HCT116 (cell line): ENCODE measurements at regions not wholly inside any gene's neighbourhood (a gene's known extent, or its start where the extent isn't known, plus 50 kb on each side); places are given as distances from the start of the nearest gene placed in this dataset.

ENCODE experiments used
- ATAC-seq: fragments of 200-7000 bp; cut with Tn5 transposase; 2 replicates; pipeline ENCODE4 v1.9.1; 2020; ENCODE audit warnings: mild to moderate bottlenecking, moderate library complexity
- BruUV-seq: library from RNA; stranded (reverse); fragments of 400-500 nt; replicated peaks from 2 replicates; lab custom pipeline; 2021; lab: Mats Ljungman, UMichigan
- CTCF ChIA-PET: fragments of 300-600 bp; sonication (Branson Sonifier 250); formaldehyde crosslinking; loops from one replicate; lab custom pipeline; 2021; ENCODE audit warnings: antibody characterized with exemption; lab: Charles Lee
- POLR2A ChIA-PET: fragments of 300-600, 350-600 bp; sonication (Branson Sonifier 250); formaldehyde crosslinking; loops from one replicate; lab custom pipeline; 2021; ENCODE audit warnings: antibody characterized with exemption; lab: Charles Lee
- RAD21 ChIA-PET, 2 experiments: fragments of 300-600 bp; sonication (Branson Sonifier 250); formaldehyde crosslinking; loops; one replicate each; lab custom pipeline; 2023; ENCODE audit warnings: low total read pairs in 2 of 2; ENCODE audit not compliant: uncharacterized antibody in 2 of 2, unreplicated experiment in 2 of 2, low non-redundant PET in 1 of 2; lab: Charles Lee
- DNase-seq: peaks from one replicate; pipeline ENCODE4 v3.0.0-alpha.2; 2010; ENCODE audit warnings: low read depth, low spot score
- H2AFZ ChIP-seq: fragments of 200-600 bp; shearing (Covaris generic), sonication (generic); 2 replicates; pipeline ENCODE4 v1.6.1; 2017; ENCODE audit warnings: low read depth, mixed run types, mixed read lengths, antibody characterized with exemption, low read length; ENCODE audit not compliant: poor library complexity, severe bottlenecking
- H3K27ac ChIP-seq: 2 replicates; pipeline ENCODE4 v1.5.1; 2012; ENCODE audit warnings: low read depth, low read length
- H3K27me3 ChIP-seq: fragments of 200-600 bp; sonication (generic); 2 replicates; pipeline ENCODE4 v1.6.1; 2016; ENCODE audit warnings: mixed run types, low read length, mixed read lengths; ENCODE audit not compliant: insufficient read depth
- H3K36me3 ChIP-seq, 2 experiments: fragments of 200-500 bp in 1 of 2; fragments of 200-600 bp in 1 of 2; sonication (Bioruptor generic) in 1 of 2; sonication (generic) in 1 of 2; 2 replicates each; pipeline versions ENCODE4 v1.5.1 to v1.6.1; 2014 to 2016; ENCODE audit warnings: low read length in 2 of 2, inconsistent platforms in 1 of 2, mixed read lengths in 1 of 2, mixed run types in 1 of 2; ENCODE audit not compliant: insufficient read depth in 2 of 2, control insufficient read depth in 1 of 2
- H3K4me1 ChIP-seq, 2 experiments: fragments of 200-600 bp in 1 of 2; sonication (generic) in 1 of 2; 2 replicates each; pipeline versions ENCODE4 v1.5.1 to v1.6.1; 2012 to 2017; ENCODE audit warnings: low read length in 2 of 2, inconsistent platforms in 1 of 2, mild to moderate bottlenecking in 1 of 2, mixed read lengths in 1 of 2, mixed run types in 1 of 2, moderate library complexity in 1 of 2; ENCODE audit not compliant: insufficient read depth in 2 of 2, control insufficient read depth in 1 of 2
- H3K4me2 ChIP-seq: fragments of 200-600 bp; sonication (generic); 2 replicates; pipeline ENCODE4 v1.6.1; 2017; ENCODE audit warnings: mixed run types, low read length, mixed read lengths
- H3K4me3 ChIP-seq, 2 experiments: fragments of 200-600 bp in 1 of 2; sonication (generic) in 1 of 2; replicated peaks in 1 of 2; 2 replicates each; pipeline ENCODE4 v1.5.1; 2011 to 2016; ENCODE audit warnings: low read length in 2 of 2, control low read depth in 1 of 2, low read depth in 1 of 2, mild to moderate bottlenecking in 1 of 2, mixed read lengths in 1 of 2, mixed run types in 1 of 2
- H3K79me2 ChIP-seq: fragments of 200-600 bp; sonication (generic); 2 replicates; pipeline ENCODE4 v1.6.1; 2017; ENCODE audit warnings: mild to moderate bottlenecking, mixed run types, low read length, moderate library complexity, mixed read lengths; ENCODE audit not compliant: insufficient read depth
- H3K9ac ChIP-seq: fragments of 200-600 bp; sonication (generic); 2 replicates; pipeline ENCODE4 v1.6.1; 2016; ENCODE audit warnings: low read length, mixed read lengths
- H3K9me2 ChIP-seq: fragments of 200-600 bp; sonication (generic), shearing (Covaris generic); 2 replicates; pipeline ENCODE4 v1.6.1; 2017; ENCODE audit warnings: mixed run types, mild to moderate bottlenecking, moderate library complexity; ENCODE audit not compliant: insufficient read depth
- H3K9me3 ChIP-seq, 2 experiments: fragments of 200-500 bp in 1 of 2; fragments of 200-600 bp in 1 of 2; sonication (Bioruptor generic) in 1 of 2; sonication (generic) in 1 of 2; 2 replicates each; pipeline ENCODE4 v1.6.1; 2014 to 2017; ENCODE audit warnings: low read length in 2 of 2, mixed read lengths in 2 of 2, inconsistent platforms in 1 of 2, low read depth in 1 of 2, mild to moderate bottlenecking in 1 of 2, mixed run types in 1 of 2, moderate library complexity in 1 of 2; ENCODE audit not compliant: control insufficient read depth in 1 of 2, insufficient read depth in 1 of 2
- H4K20me1 ChIP-seq: fragments of 200-600 bp; sonication (generic), shearing (Covaris generic); 2 replicates; pipeline ENCODE4 v1.6.1; 2017; ENCODE audit warnings: mixed run types, mild to moderate bottlenecking, moderate library complexity; ENCODE audit not compliant: insufficient read depth
- ATF3 ChIP-seq: IDR thresholded peaks from 2 replicates; pipeline ENCODE4 v1.6.1; 2012
- CBX3 ChIP-seq: IDR thresholded peaks from 2 replicates; pipeline ENCODE4 v1.6.1; 2012; ENCODE audit warnings: low read depth
- CTCF ChIP-seq, 3 experiments: fragments of 200-600 bp in 1 of 3; sonication (generic) in 1 of 3; IDR thresholded peaks in 2 of 3; conservative IDR thresholded peaks in 1 of 3; 2 replicates each; pipeline ENCODE4 v1.5.1; 2012 to 2017; ENCODE audit warnings: low read depth in 2 of 3, low read length in 2 of 3, antibody characterized with exemption in 1 of 3, borderline replicate concordance in 1 of 3, control low read depth in 1 of 3, mild to moderate bottlenecking in 1 of 3, mixed read lengths in 1 of 3, mixed run types in 1 of 3, moderate library complexity in 1 of 3; ENCODE audit not compliant: insufficient read depth in 1 of 3
- EGR1 ChIP-seq: IDR thresholded peaks from 2 replicates; pipeline ENCODE4 v1.6.1; 2012; ENCODE audit warnings: low read depth
- ELF1 ChIP-seq: IDR thresholded peaks from 2 replicates; pipeline ENCODE4 v1.6.1; 2012; ENCODE audit warnings: low read depth, borderline replicate concordance
- EZH2phosphoT487 ChIP-seq: fragments of 200-600 bp; IDR thresholded peaks from 2 replicates; pipeline ENCODE4 v1.6.1; 2018; ENCODE audit warnings: antibody characterized with exemption, borderline replicate concordance
- FOSL1 ChIP-seq: IDR thresholded peaks from 2 replicates; pipeline ENCODE4 v1.6.1; 2012; ENCODE audit warnings: low read depth
- JUND ChIP-seq: IDR thresholded peaks from 2 replicates; pipeline ENCODE4 v1.6.1; 2012
- MAX ChIP-seq: IDR thresholded peaks from 2 replicates; pipeline ENCODE4 v1.6.1; 2012
- POLR2A ChIP-seq: IDR thresholded peaks from 2 replicates; pipeline ENCODE4 v1.7.0; 2011; ENCODE audit warnings: borderline replicate concordance; ENCODE audit not compliant: insufficient read depth, insufficient read length; ENCODE audit errors: extremely low read depth
- POLR2AphosphoS5 ChIP-seq: IDR thresholded peaks from 2 replicates; pipeline ENCODE4 v1.6.1; 2011; ENCODE audit warnings: mild to moderate bottlenecking, low read depth, low read length, moderate library complexity
- RAD21 ChIP-seq: IDR thresholded peaks from 2 replicates; pipeline ENCODE4 v1.6.1; 2012; ENCODE audit warnings: low read depth, mild to moderate bottlenecking
- SIN3A ChIP-seq: IDR thresholded peaks from 2 replicates; pipeline ENCODE4 v1.6.1; 2012; ENCODE audit warnings: low read depth
- SP1 ChIP-seq: IDR thresholded peaks from 2 replicates; pipeline ENCODE4 v1.6.1; 2012; ENCODE audit warnings: low read depth
- SRF ChIP-seq: IDR thresholded peaks from 2 replicates; pipeline ENCODE4 v1.6.1; 2012; ENCODE audit warnings: low read depth
- TCF7L2 ChIP-seq: IDR thresholded peaks from 2 replicates; pipeline ENCODE4 v1.7.0; 2011; ENCODE audit warnings: borderline replicate concordance, inconsistent platforms; ENCODE audit not compliant: insufficient read depth, insufficient read length; ENCODE audit errors: extremely low read depth
- YY1 ChIP-seq: IDR thresholded peaks from 2 replicates; pipeline ENCODE4 v1.6.1; 2011; ENCODE audit warnings: low read length, low read depth, moderate library complexity, mild to moderate bottlenecking; ENCODE audit not compliant: insufficient replicate concordance; ENCODE audit errors: extremely low read depth
- ZFX ChIP-seq: fragments of 450-650 bp; IDR thresholded peaks from 2 replicates; pipeline ENCODE4 v1.6.1; 2017
- ZNF274 ChIP-seq: fragments of 200-500 bp; sonication (Bioruptor generic); IDR thresholded peaks from 2 replicates; pipeline ENCODE4 v1.6.1; 2014; ENCODE audit warnings: mild to moderate bottlenecking, low read depth, low read length, inconsistent platforms
- intact Hi-C: fragments of 100-400 bp; cut with micrococcal nuclease; formaldehyde crosslinking; loops from 2 replicates; pipeline ENCODE4 v1.10.0; 2022
- TF ChIP-seq, protein P1 (sequence below): IDR thresholded peaks from 2 replicates; pipeline ENCODE4 v1.6.1; 2011; ENCODE audit warnings: mild to moderate bottlenecking, low read length, moderate library complexity; ENCODE audit not compliant: insufficient replicate concordance; ENCODE audit errors: extremely low read depth

DNA sequence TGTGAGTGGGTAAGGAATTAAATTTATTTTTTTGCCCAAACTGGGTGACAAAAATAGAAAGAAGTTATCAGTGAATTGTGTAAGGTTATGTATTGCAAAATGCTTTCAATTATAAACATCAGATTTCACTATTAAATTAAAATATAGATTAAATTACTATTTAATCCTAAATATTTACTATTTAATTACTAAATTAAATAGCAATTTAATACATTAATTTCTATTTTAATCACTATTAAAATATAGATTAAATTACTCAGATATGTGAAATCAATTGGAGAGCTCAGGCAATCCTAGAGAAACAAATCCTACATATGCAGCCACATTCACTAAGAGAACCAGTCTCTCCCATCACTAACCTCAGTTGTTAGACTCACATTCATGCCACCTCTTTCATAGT is 2075.8 kb downstream of the MRPL39 start:
- DNase-seq (no peak), ATAC-seq (no peak)
- Histone ChIP-seq H3K9ac (no peak overlapping the region), H2AFZ (no peak overlapping the region), H3K79me2 (no peaks in the 10 kb centered on the region), H3K36me3 (no peaks in the 10 kb centered on the region), H3K4me3 (no peak overlapping the region), H3K9me2 (no peaks in the 10 kb centered on the region), H3K27me3 (no peaks in the 10 kb centered on the region), H3K27ac (no peak overlapping the region), H3K4me1 (no peaks in the 10 kb centered on the region), H3K4me2 (no peak overlapping the region), H3K9me3 (peaks cover 11 to 29% of the 10 kb centered on the region in 2 experiments; a peak in 2 of 4 replicates), H4K20me1 (no peaks in the 10 kb centered on the region)
- intact Hi-C loops = no loop called here
- ChIA-PET POLR2A (no interaction called here), CTCF (no interaction called here), RAD21 (no interaction called here)
- TF ChIP-seq FOSL1 = no peak
- TF ChIP-seq ATF3 = no peak
- no peak for TF ChIP-seq RAD21
- no peak for TF ChIP-seq MAX
- no peak for TF ChIP-seq SP1
- no peak for TF ChIP-seq EZH2phosphoT487
- TF ChIP-seq EGR1 = no peak
- no peak for TF ChIP-seq JUND
- TF ChIP-seq, protein P1, sequence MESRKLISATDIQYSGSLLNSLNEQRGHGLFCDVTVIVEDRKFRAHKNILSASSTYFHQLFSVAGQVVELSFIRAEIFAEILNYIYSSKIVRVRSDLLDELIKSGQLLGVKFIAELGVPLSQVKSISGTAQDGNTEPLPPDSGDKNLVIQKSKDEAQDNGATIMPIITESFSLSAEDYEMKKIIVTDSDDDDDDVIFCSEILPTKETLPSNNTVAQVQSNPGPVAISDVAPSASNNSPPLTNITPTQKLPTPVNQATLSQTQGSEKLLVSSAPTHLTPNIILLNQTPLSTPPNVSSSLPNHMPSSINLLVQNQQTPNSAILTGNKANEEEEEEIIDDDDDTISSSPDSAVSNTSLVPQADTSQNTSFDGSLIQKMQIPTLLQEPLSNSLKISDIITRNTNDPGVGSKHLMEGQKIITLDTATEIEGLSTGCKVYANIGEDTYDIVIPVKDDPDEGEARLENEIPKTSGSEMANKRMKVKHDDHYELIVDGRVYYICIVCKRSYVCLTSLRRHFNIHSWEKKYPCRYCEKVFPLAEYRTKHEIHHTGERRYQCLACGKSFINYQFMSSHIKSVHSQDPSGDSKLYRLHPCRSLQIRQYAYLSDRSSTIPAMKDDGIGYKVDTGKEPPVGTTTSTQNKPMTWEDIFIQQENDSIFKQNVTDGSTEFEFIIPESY = no peak
- no peak for TF ChIP-seq POLR2A
- TF ChIP-seq POLR2AphosphoS5 = no peak
- no peak for TF ChIP-seq ELF1
- TF ChIP-seq TCF7L2 = no peak
- TF ChIP-seq SIN3A = no peak
- TF ChIP-seq ZNF274 = no peak
- TF ChIP-seq YY1 = no peak
- no peak for TF ChIP-seq CTCF (IDR thresholded peaks at IDR 0.05 in 2 of 3, conservative IDR thresholded peaks at IDR 0.05 in 1 of 3; ENCODE audit: borderline replicate concordance in 1 of 3, insufficient read depth in 1 of 3, low read depth in 2 of 3, low read length in 2 of 3)
- TF ChIP-seq CBX3 = no peak
- no peak for TF ChIP-seq SRF
- no peak for TF ChIP-seq ZFX
- BruUV-seq = no TSS peak
